GM10248 (cell line): ENCODE measurements at regions not wholly inside any gene's neighbourhood (a gene's known extent, or its start where the extent isn't known, plus 50 kb on each side); places are given as distances from the start of the nearest gene placed in this dataset.

Experiments used
- CTCF ChIA-PET: fragments of 300-600 bp; sonication (Branson Sonifier 250); formaldehyde crosslinking; extraction: SDS; loops from one replicate; lab custom pipeline; 2021; ENCODE audit warnings: antibody characterized with exemption; lab: Yijun Ruan, JAX
- POLR2A ChIA-PET: fragments of 350-650 bp; sonication (Branson Sonifier 250); formaldehyde crosslinking; extraction: SDS; loops from one replicate; lab custom pipeline; 2020; ENCODE audit warnings: antibody characterized with exemption; lab: Yijun Ruan, JAX
- DNase-seq: peaks from one replicate; pipeline ENCODE4 v3.0.0; 2012; ENCODE audit errors: extremely low spot score
- TF ChIP-seq, protein P1 (sequence below): IDR thresholded peaks from 2 replicates; pipeline ENCODE4 v1.5.1; 2012; ENCODE audit warnings: mild to moderate bottlenecking, low read depth; ENCODE audit errors: extremely low read depth, missing control alignments, control extremely low read depth

DNA sequence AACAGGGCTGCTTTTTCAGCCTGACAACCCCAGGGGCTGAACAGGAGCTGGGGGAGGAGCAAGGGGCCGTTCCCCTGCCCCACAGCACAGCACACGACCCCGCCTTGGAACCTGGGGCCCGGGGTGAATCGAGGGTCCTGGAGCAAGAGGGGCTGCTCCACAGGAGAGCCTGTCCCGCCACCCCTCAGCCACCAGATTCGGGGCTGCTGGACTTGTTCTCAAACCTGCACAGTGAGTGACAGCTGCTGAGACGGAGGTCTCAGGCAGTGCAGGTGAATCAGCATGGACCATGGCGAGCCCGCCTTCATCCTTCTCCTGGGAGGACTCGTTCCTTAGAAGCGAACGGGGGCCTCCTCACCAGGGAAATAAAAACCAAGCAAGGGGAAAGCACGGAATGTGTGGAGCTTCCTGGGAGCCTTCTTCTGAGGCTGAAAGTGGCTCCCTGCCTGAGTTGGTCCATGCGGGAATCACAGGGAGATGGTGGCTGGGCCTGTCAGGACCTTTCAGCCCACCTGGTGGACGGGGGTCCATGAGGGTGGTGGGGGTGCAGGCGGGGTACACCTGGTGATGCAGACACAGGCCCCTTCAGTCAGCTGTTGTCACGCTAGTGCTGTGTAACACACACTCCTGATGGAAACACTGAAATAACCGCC is 125.4 kb downstream of the SIK1 start:
- TF ChIP-seq, protein P1, sequence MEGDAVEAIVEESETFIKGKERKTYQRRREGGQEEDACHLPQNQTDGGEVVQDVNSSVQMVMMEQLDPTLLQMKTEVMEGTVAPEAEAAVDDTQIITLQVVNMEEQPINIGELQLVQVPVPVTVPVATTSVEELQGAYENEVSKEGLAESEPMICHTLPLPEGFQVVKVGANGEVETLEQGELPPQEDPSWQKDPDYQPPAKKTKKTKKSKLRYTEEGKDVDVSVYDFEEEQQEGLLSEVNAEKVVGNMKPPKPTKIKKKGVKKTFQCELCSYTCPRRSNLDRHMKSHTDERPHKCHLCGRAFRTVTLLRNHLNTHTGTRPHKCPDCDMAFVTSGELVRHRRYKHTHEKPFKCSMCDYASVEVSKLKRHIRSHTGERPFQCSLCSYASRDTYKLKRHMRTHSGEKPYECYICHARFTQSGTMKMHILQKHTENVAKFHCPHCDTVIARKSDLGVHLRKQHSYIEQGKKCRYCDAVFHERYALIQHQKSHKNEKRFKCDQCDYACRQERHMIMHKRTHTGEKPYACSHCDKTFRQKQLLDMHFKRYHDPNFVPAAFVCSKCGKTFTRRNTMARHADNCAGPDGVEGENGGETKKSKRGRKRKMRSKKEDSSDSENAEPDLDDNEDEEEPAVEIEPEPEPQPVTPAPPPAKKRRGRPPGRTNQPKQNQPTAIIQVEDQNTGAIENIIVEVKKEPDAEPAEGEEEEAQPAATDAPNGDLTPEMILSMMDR = no peak
- ChIA-PET POLR2A (no interaction called here), CTCF (interaction anchor here (0.8 to 2.2 kb wide), 3 partner anchors 10 to 32 kb away, joined by 3 to 4 read pairs (median 3); no protein-coding TSS in a partner anchor)
- no peak for DNase-seq

DNA sequence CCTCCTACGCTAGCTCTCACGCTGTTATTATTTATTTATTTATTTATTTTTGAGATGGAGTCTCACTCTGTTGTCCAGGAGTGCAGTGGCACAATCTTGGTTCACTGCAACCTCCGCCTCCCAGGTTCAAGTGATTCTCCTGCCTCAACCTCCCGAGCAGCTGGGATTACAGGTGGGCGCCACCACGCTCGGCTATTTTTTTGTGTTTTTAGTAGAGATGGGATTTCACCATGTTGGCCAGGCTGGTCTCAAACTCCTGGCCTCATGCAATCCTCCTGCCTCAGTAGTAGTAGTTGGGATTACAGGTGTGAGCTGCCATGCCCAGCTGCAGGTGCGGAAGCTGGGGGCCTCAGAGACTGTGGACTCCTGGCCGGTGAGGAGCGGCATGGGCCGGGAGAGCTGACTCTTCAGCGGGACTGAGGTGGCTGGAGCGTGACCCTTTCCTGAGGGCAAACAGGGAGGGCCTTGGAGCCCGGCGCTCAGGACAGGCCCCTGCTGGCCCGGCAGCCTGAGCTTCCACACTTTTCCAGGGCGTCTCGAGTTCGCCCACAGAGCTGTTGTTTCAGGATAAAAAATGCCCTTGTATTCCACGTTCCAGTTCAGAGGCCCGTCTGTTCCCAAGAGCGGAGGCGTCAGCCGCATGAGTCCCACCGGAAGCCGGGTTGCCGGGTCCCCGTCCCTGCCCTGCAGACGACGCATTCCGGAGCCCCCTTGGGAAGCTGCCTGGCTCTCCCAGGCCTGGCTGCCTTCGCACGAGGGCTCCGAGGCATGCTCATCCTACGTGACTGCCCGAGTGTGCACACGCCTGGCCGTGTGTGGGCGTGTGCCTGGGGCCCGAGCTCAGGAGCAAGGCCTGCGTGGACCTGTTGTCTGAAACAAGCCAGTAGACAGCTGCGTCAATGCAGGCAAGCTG is 126.2 kb downstream of the SIK1 start:
- TF ChIP-seq, protein P1 = no peak
- POLR2A ChIA-PET = no interaction called here
- CTCF ChIA-PET = interaction anchor here (2.2 kb wide), 1 partner anchor 15 kb away, joined by 4 read pairs; no protein-coding TSS in a partner anchor

DNA sequence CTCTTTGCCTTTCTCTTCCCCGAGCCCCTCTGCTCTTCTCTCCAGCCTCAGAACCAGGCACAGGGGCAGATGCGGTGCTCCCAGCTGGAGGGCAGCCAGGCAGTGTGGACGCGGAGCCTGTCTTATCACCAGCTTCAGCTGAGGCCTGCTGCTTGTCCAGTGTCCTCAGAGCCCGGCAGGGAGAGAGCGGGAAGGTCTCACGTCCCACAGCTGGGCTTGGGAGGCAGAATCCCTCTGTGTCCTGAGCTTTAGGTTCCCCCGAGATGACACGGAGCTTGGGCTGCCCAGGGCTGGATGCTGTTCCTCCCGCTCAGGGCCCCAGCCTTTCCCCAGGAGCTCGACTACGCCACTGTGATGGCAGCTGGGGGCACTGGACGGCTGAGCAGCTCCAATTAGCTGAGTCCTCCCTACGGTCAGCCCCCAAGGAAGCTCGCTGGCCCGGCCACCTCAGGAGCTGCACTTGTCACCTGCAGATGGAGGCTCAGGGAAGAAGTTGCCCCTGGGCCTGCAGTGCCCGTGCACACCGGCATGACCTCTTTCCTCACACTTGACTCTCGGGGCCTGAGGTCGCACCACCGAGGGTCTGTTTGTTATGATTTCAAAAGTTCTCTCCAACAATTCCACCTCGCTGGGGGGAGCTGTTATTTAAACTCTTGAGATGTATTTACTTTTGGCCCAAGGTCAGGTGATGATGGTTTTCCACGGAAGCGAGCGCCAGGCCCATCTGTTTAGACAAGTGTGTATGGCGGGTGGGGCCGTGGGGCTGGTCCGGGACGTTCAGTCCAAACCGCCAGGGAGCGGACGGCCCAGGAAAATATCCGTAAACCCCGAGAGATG is 127.3 kb downstream of the SIK1 start:
- TF ChIP-seq, protein P1 = no peak
- ChIA-PET POLR2A (no interaction called here), CTCF (interaction anchor here (2.2 kb wide), 1 partner anchor 16 kb away, joined by 4 read pairs; no protein-coding TSS in a partner anchor)
- DNase-seq = no peak

More for the DNA sequence above, 126.2 kb downstream of the SIK1 start:
- no peak for DNase-seq

DNA sequence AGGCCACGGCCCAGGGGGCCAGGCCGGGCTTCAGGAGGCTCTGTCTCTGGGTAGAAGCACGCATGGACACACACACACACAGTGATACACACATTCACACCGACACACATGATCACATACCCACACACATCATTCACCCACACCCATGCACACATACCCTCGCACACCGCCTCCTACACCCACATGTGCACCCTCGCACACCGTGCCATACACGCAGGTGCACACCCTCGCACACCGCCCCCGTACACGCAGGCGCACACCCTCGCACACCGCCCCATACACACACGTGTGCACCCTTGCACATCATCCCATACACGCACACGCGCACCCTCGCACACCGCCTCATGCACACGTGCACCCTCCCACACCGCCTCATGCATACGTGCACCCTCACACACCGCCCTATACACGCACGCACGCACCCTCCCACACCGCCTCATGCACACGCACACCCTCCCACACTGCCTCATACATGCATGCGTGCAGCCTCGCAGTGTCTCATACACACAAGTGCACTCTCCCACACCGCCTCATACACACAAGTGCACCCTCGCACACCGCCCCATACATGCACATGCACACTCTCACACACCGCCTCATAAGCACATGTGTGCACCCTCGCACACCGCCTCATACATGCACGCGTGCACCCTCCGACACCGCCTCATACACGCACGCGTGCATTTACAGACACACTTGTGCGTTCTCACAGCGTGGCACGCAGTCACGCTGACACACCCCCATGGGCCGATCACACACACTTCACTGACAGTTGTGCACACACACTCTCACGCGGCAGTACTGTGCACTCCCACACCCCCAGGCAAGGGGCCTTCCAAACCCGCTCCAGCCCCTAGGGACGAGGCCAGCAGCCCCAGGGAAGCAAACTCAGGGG is 128.1 kb downstream of the SIK1 start:
- no peak for DNase-seq
- TF ChIP-seq, protein P1 = no peak
- ChIA-PET CTCF (no interaction called here), POLR2A (no interaction called here)

DNA sequence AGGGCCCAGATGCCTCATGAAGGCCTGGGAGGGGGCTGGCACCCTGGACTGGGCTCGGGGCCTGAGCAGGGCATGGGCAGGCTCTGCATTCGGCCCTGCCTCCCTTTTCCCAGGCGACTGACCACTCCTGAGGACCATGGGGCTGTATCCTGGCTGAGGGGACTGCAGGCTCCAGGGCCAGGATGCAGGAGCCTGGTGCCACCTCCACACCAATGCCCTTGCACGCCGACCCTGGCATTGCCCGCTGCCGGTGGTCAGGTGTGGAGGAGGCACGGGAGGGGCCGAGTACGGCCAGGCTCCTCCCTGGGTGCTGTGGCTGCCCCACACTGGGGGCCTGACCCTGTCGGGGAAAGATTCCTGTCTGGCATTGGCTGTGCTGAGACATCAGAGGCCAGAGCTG is 128.9 kb downstream of the SIK1 start:
- CTCF ChIA-PET = no interaction called here
- POLR2A ChIA-PET = no interaction called here
- TF ChIP-seq, protein P1 = no peak
- no peak for DNase-seq
